Ovary (tissue), 7 donors: ENCODE measurements at regions not wholly inside any gene's neighbourhood (a gene's known extent, or its start where the extent isn't known, plus 50 kb on each side); places are given as distances from the start of the nearest gene placed in this dataset.

ENCODE experiments used
- DNase-seq, 5 donors: peaks; one replicate each; pipeline ENCODE4 v3.0.0-alpha.2; 2019 to 2020
- H3K27ac ChIP-seq, 2 donors: fragments of 200-600 bp; one replicate each; pipeline versions ENCODE4 v1.5.1 to v1.8.0; 2019 to 2022
- H3K27me3 ChIP-seq: fragments of 200-600 bp; one replicate; pipeline ENCODE4 v1.8.0; 2022
- H3K36me3 ChIP-seq: fragments of 200-600 bp; sonication (generic); one replicate; pipeline ENCODE4 v1.5.1; 2019
- H3K4me1 ChIP-seq: one replicate; pipeline ENCODE4 v1.8.1; 2013; ENCODE audit warnings: mild to moderate bottlenecking, moderate library complexity; ENCODE audit not compliant: insufficient read depth
- H3K4me3 ChIP-seq: fragments of 200-600 bp; sonication (generic); one replicate; pipeline ENCODE4 v1.5.1; 2017
- H3K9me3 ChIP-seq, 2 donors: fragments of 200-600 bp in 1 of 2; sonication (generic) in 1 of 2; one replicate each; pipeline versions ENCODE4 v1.5.1 to v1.8.1; 2013 to 2019; ENCODE audit warnings: mild to moderate bottlenecking in 1 of 2, moderate library complexity in 1 of 2
- EP300 ChIP-seq: sonication (generic); formaldehyde crosslinking; IDR thresholded peaks from one replicate; pipeline ENCODE4 v1.6.1; 2017; ENCODE audit warnings: antibody characterized with exemption
- POLR2A ChIP-seq: fragments of 450-650 bp; IDR thresholded peaks from one replicate; pipeline ENCODE4 v1.6.1; 2017; ENCODE audit warnings: antibody characterized with exemption, mild to moderate bottlenecking, moderate library complexity
- WGBS, 3 donors: extraction: QIAGEN DNeasy Blood & Tissue Kit in 1 of 3; methylation state at CpG; one replicate each; pipeline versions ENCODE4 v1.1.5 to v1.1.7; 2013 to 2017; 5-methylcytosine and 5-hydroxymethylcytosine counted together
- intact Hi-C, 4 donors: fragments of 100-400 bp; cut with DNase I; formaldehyde crosslinking; loops; one replicate each; pipeline versions ENCODE4 v1.11.0 to v1.15.1; 2022 to 2023
- TF ChIP-seq, protein P1 (sequence below), 3 donors: fragments of 450-650 bp in 2 of 3; fragments of 200-600 bp in 1 of 3; IDR thresholded peaks; one replicate each; pipeline versions ENCODE4 v1.5.1 to v1.8.0; 2016 to 2022; ENCODE audit warnings: antibody characterized with exemption in 3 of 3, mild to moderate bottlenecking in 1 of 3
- donor health status: DM: no; HTN: no; CAD: no; lungs with moderate emphysema.
- donor health status: DM: no; HTN: no; CAD: no.
- donor health status: Bipolar disorder and iron deficiency.
- donor health status: DM: no; HTN: no; CAD: no.
- donor health status: DM: yes; HTN: yes; CAD: no.

DNA sequence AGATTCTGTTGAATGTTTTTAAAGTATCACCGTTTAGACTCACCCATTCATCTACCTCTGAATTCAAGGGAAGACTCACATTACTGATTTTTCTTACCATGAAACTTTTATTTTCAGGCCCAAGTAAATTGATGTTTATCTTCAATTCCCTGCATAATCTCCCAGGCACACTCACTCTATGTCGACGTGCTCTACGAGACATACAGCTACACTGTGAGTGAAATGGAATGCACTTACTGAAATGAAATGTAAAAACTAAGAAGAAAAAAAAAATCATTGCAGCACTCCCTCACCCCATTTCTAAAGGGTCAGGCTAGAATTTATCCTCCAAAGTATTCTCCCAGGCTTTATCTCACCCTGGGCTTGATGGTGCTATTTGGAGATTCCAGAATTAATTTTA, 987.9 kb downstream of the CCSER2 start:
- H3K4me3 ChIP-seq, result no peak overlapping the region
- H3K27me3 ChIP-seq, result no peaks in the 10 kb centered on the region
- H3K4me1 ChIP-seq, result no peaks in the 10 kb centered on the region
- TF ChIP-seq POLR2A, result no peak
- no peak for TF ChIP-seq EP300
- TF ChIP-seq, protein P1, sequence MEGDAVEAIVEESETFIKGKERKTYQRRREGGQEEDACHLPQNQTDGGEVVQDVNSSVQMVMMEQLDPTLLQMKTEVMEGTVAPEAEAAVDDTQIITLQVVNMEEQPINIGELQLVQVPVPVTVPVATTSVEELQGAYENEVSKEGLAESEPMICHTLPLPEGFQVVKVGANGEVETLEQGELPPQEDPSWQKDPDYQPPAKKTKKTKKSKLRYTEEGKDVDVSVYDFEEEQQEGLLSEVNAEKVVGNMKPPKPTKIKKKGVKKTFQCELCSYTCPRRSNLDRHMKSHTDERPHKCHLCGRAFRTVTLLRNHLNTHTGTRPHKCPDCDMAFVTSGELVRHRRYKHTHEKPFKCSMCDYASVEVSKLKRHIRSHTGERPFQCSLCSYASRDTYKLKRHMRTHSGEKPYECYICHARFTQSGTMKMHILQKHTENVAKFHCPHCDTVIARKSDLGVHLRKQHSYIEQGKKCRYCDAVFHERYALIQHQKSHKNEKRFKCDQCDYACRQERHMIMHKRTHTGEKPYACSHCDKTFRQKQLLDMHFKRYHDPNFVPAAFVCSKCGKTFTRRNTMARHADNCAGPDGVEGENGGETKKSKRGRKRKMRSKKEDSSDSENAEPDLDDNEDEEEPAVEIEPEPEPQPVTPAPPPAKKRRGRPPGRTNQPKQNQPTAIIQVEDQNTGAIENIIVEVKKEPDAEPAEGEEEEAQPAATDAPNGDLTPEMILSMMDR (IDR thresholded peaks at IDR 0.05), result no peak
- H3K27ac ChIP-seq, result no peak overlapping the region
- DNase-seq, result no peak
- intact Hi-C loops, result no loop called here
- no peaks in the 10 kb centered on the region for H3K36me3 ChIP-seq
- no peaks in the 10 kb centered on the region for H3K9me3 ChIP-seq
- 46 to 70% (median 53%) methylated on average over 4 of the region's 4 CpGs for WGBS, 3 donors

DNA sequence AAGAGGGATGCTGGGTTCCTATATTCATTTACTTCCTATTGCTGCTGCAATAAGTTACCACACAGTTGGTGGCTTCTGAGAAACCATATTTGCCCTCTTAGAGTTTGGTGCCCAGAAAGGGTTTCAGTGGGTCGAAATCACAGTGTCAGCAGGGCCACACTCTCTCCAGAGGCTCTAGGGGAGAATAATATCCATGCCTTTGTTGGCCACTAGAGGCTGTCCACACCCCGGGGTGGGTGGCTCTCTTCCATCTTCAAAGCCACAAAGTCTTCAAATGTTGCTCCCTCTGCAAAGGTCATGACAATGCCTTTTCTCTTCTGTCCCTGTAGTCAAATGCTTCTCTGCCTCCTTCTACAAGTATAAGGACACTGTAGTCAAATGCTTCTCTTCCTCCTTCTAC, 989.4 kb downstream of the CCSER2 start:
- Histone ChIP-seq H3K36me3 (no peaks in the 10 kb centered on the region), H3K4me1 (no peaks in the 10 kb centered on the region), H3K4me3 (no peak overlapping the region), H3K27me3 (no peaks in the 10 kb centered on the region), H3K9me3 (no peaks in the 10 kb centered on the region), H3K27ac (no peak overlapping the region)
- intact Hi-C loops, result no loop called here
- 74 to 85% (median 82%) methylated on average over 2 of the region's 2 CpGs for WGBS, 3 donors
- DNase-seq, result no peak
- TF ChIP-seq POLR2A (no peak), EP300 (no peak)
- TF ChIP-seq, protein P1 (IDR thresholded peaks at IDR 0.05), result no peak

DNA sequence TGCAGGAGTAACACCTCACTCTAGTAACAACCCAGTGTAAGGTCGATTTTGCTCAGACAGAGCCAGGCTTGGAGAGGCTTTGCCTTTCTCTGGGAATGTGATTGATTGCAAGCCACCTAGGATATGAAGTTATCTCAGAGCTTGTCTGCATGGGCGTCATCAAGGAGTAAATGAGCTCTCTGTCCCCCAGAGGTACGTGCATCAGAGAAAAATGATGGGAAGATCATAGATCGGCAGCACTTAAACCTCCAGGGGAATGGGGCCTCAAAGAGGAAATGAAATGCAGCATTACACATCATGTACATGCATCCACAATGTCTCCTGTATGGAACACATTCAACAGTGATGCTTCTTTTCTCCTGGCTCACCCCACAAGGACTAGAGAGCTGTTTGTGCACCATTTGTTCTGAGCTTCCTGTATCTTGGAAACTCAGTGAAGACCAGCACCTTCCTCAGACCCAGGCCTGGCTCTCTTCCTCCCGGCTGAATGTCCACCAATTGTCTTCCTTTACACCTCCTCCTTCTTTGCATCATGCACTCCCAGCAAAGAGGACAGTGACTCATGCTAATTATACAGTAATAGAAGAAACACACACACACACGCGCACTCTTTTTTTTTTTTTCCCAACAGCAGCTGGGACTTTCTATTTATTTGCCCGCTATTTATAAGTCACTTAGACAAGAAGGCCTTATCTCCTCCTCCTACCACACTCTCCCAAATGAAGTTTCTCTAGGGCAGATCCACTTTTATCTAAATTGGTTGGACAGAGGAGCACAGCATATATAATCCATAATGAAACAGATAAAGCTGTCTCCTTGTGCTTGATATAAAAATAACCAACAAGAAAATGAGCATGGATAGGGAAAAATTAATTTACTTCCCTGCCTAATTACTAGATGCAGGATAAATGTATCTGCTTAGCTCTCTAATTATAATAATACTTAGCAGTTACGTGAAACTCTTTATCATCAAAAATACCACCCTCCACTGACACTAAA, 990.7 kb downstream of the CCSER2 start:
- WGBS, 3 donors, result 9 to 11% (median 9%) methylated on average over 9 of the region's 9 CpGs
- no peak for DNase-seq
- Histone ChIP-seq H3K4me1 (no peaks in the 10 kb centered on the region), H3K9me3 (no peaks in the 10 kb centered on the region), H3K36me3 (no peaks in the 10 kb centered on the region), H3K4me3 (no peak overlapping the region), H3K27ac (no peak overlapping the region), H3K27me3 (no peaks in the 10 kb centered on the region)
- TF ChIP-seq, protein P1 (IDR thresholded peaks at IDR 0.05), result no peak
- TF ChIP-seq EP300, result no peak
- TF ChIP-seq POLR2A, result no peak
- intact Hi-C loops, result no loop called here

DNA sequence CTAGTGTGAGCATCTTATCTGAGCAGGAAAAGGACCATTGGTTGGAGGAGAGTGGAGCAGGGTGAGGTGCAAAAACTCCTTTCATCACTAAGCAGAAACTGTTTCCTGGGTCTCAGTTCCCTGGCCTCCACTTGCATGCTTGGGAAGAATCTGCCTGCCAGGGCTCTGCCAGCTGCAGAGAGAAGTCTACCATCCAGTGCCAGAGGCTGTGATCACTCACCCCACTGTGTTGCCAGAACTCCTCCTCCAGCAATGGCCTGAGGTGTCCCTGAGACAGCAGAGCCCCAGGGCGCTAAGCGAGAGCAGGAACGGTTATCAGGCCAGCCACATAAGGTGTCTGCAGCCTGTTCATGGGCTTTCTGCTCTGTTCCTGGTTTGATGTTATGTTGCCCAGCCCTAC, 991.4 kb downstream of the CCSER2 start:
- Histone ChIP-seq H3K27ac (no peak overlapping the region), H3K27me3 (no peaks in the 10 kb centered on the region), H3K4me1 (no peaks in the 10 kb centered on the region), H3K9me3 (no peaks in the 10 kb centered on the region), H3K4me3 (no peak overlapping the region), H3K36me3 (no peaks in the 10 kb centered on the region)
- no peak for DNase-seq
- TF ChIP-seq, protein P1 (IDR thresholded peaks at IDR 0.05), result no peak
- TF ChIP-seq POLR2A (no peak), EP300 (no peak)
- 21 to 33% (median 27%) methylated on average over 3 of the region's 3 CpGs for WGBS, 3 donors
- intact Hi-C loops, result no loop called here
